NT2/D1 (cell line): ENCODE measurements at regions not wholly inside any gene's neighbourhood (a gene's known extent, or its start where the extent isn't known, plus 50 kb on each side); places are given as distances from the start of the nearest gene placed in this dataset.

Experiments used
- DNase-seq: peaks from one replicate; pipeline ENCODE4 v3.0.0-alpha.2; 2011; ENCODE audit warnings: low read depth, low spot score
- H3K27me3 ChIP-seq: 2 replicates; pipeline ENCODE4 v1.6.0; 2011; ENCODE audit warnings: mild to moderate bottlenecking; ENCODE audit not compliant: insufficient read length, insufficient read depth
- H3K36me3 ChIP-seq: 2 replicates; pipeline ENCODE4 v1.6.1; 2011; ENCODE audit warnings: mild to moderate bottlenecking, low read length, mixed read lengths; ENCODE audit not compliant: insufficient read depth, insufficient read length
- H3K4me1 ChIP-seq: 2 replicates; pipeline ENCODE4 v1.5.1; 2011; ENCODE audit not compliant: insufficient read depth, insufficient read length
- H3K4me3 ChIP-seq: 2 replicates; pipeline ENCODE4 v1.5.1; 2011; ENCODE audit warnings: low read depth; ENCODE audit not compliant: insufficient read length
- H3K9ac ChIP-seq: 2 replicates; pipeline ENCODE4 v1.6.0; 2011; ENCODE audit warnings: low read depth; ENCODE audit not compliant: insufficient read length
- H3K9me3 ChIP-seq: 2 replicates; pipeline ENCODE4 v1.5.1; 2011; ENCODE audit warnings: mild to moderate bottlenecking, low read length; ENCODE audit not compliant: insufficient read depth
- SUZ12 ChIP-seq: IDR thresholded peaks from 2 replicates; pipeline ENCODE4 v1.6.1; 2011; ENCODE audit not compliant: insufficient read length, insufficient read depth; ENCODE audit errors: extremely low read depth
- YY1 ChIP-seq: IDR thresholded peaks from 2 replicates; pipeline ENCODE4 v1.6.1; 2011; ENCODE audit not compliant: insufficient read length, insufficient read depth
- ZNF274 ChIP-seq: IDR thresholded peaks from 2 replicates; pipeline ENCODE4 v1.6.1; 2011; ENCODE audit warnings: mild to moderate bottlenecking, low read depth, low read length

DNA sequence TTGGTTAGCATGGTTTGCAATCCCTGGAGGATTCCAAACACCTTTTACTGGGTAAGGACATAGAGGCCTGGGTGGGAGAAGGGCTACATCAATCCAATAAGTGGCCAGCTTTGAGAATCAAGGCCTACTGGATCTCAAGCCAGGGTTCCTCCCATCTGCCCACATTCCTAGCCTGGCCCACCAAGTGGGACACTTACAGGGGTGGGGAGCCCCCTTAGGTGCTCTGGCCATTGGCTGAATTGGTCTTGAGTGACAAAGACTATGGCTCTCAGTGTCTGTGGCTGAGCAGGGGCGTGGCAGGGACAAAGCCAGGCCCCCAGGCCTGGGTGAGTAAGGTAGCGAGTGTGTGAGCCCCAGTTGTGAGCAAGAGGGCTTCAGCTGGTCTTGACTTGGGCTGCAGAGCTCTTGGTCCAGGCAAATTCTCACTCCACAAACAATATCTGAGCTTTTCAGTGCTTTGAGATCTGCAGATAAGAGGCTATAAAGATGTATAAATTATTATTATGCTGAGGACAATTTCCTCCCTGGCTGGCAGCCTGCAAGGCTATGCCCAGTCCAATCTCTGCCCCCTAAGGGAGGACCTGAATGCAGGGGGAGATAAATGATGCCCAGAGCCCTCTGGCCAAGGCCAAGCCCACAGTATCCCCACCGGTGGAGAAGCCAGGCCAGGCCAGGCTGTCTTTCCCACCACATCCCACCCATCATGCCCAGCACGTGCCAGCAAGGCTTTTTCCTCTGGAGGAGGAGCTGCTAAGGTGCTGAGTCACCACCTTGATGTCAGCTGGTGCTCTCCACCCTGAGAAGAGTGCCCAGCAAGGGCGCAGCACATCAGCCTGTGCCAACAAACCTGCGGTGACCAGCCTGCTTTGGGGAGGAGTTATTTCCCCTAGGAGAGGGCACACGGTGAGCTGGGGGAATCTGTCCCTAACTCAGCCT lies 80.7 kb upstream of the DUSP5 start:
- H3K36me3 ChIP-seq = no peaks in the 10 kb centered on the region
- H3K9ac ChIP-seq = no peak overlapping the region
- DNase-seq = no peak
- H3K27me3 ChIP-seq = no peaks in the 10 kb centered on the region
- H3K9me3 ChIP-seq = 0 out of 2 replicates have a peak, but pooled peaks cover 5% of the 10 kb centered on the region
- TF ChIP-seq SUZ12 (no peak), YY1 (no peak), ZNF274 (no peak)
- no peak overlapping the region for H3K4me3 ChIP-seq
- H3K4me1 ChIP-seq = peaks cover 9% of the 10 kb centered on the region

DNA sequence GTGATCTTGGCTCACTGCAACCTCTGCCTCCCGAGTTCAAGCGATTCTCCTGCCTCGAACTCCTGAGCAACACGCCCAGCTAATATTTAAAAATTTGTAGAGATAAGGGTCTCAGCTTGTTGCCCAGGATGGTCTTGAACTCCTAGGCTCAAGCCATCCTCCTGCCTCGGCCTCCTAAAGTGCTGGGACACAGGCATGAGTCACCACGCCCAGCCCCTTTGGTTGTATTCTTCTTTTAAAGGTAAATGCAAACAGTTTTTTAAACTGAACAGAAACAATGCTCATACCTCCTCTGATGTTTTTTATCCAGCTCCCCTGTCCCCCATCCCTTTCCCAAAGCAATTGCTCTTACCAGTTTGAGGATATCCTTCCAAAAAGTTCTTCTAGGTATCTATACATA lies 79.5 kb upstream of the DUSP5 start:
- H3K4me1 ChIP-seq = peaks cover 9% of the 10 kb centered on the region
- DNase-seq = no peak
- TF ChIP-seq YY1 = no peak
- no peak for TF ChIP-seq SUZ12
- no peak for TF ChIP-seq ZNF274

DNA sequence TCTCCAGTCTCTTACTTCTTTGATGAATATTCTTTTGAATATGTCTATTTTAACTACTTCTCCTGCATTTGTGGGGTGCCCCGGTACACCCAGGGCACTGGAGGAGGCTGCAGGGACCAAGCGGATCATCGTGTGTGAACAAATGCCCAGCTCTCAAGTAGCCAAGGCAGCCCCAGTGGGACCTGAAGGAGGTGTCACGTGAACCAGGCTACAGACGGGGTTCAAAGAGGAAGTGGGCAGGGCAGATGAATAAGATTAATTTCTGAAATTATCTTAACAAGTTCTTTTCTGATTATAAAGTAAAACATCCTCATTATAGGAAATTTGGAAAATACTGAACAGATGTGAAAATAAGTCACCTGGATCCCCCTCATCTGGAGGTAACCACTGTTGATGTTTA lies 78.4 kb upstream of the DUSP5 start:
- H3K4me3 ChIP-seq = no peak overlapping the region

More for the DNA sequence above, 79.5 kb upstream of the DUSP5 start:
- no peaks in the 10 kb centered on the region for H3K36me3 ChIP-seq
- H3K9ac ChIP-seq = no peak overlapping the region
- 0 out of 2 replicates have a peak, but pooled peaks cover 5% of the 10 kb centered on the region for H3K9me3 ChIP-seq
- no peak overlapping the region for H3K4me3 ChIP-seq
- H3K27me3 ChIP-seq = no peaks in the 10 kb centered on the region

DNA sequence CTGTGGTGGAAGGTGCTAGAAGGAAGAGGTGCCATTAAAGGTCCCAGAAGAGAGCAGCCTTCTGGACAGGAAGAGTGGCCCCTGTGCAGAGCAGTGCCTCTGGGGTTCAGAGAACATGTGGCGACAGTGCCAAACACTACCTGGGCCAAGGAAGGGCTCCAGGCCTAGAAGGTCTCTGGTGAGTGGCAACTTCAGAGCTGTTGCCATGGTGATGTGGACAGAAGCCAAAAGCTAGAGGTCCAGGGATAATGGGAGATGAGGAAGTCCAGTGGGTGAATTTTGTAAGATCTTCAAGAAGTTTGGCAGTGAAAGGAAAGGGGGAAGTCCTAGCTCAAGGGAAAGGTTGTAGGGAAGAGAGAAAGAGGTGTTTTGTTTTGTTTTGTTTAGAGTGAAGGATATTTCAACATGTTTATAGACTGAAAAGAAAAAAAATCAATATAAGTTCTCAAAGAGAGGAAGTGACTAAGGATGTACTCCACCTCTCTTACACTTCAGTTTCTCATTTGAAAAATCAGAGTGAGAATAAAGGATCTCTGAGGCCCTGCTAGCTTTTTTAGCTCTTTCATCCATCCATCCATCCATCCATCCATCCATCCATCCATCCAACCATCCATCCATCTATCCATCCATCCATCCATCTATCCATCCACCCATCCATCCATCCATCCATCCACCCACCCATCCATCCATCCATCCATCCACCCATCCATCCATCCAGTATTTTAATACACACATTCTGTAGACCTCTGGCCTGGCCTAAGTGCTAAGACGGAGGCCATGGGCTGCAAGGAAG lies 77.1 kb upstream of the DUSP5 start:
- no peaks in the 10 kb centered on the region for H3K36me3 ChIP-seq
- H3K9me3 ChIP-seq = 0 out of 2 replicates have a peak, but pooled peaks cover 5% of the 10 kb centered on the region
- no peak for TF ChIP-seq ZNF274
- TF ChIP-seq SUZ12 = no peak
- TF ChIP-seq YY1 = no peak
- H3K4me1 ChIP-seq = peaks cover 5% of the 10 kb centered on the region
- DNase-seq = no peak
- no peaks in the 10 kb centered on the region for H3K27me3 ChIP-seq
- H3K4me3 ChIP-seq = no peak overlapping the region
- no peak overlapping the region for H3K9ac ChIP-seq

More for the DNA sequence above, 78.4 kb upstream of the DUSP5 start:
- 0 out of 2 replicates have a peak, but pooled peaks cover 5% of the 10 kb centered on the region for H3K9me3 ChIP-seq
- H3K4me1 ChIP-seq = peaks cover 9% of the 10 kb centered on the region
- DNase-seq = no peak
- no peak for TF ChIP-seq SUZ12
- TF ChIP-seq YY1 = no peak
- TF ChIP-seq ZNF274 = no peak
- H3K9ac ChIP-seq = no peak overlapping the region
- H3K27me3 ChIP-seq = no peaks in the 10 kb centered on the region
- no peaks in the 10 kb centered on the region for H3K36me3 ChIP-seq

DNA sequence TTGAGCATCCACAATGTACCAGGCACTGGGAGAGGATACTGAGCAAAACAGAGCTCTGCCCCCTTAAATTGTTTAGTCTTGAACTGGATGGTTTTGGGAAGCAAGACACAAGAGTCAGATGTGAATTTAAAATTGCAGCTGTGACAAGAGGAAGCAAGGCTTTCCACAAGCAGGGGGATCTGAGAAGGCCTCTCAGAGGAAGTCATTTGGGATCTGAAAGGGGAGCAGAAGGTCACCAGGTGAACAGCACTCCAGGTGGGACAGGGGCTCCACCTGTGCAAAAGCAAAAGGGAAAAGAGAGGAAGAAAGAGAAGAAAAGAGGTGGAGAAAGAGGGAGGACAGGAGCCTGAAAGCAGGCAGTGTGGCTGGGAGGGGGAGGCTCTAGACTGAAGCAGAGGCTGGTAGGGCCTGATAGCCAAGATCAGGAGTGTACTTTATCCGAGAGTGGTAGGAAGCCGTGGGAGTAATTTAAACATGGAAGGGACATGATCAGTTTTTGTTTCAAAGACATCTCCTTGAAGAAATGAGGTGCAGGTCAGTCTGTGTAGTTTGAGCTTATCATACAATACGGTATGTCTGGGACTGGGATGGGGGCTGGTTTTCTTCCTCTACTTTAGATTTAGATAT lies 76.1 kb upstream of the DUSP5 start:
- no peak overlapping the region for H3K4me3 ChIP-seq
- no peak overlapping the region for H3K9ac ChIP-seq
- no peak for DNase-seq
- TF ChIP-seq YY1 (no peak), ZNF274 (no peak), SUZ12 (no peak)
- H3K36me3 ChIP-seq = no peaks in the 10 kb centered on the region
- 0 out of 2 replicates have a peak, but pooled peaks cover 5% of the 10 kb centered on the region for H3K9me3 ChIP-seq
- peaks cover 5% of the 10 kb centered on the region for H3K4me1 ChIP-seq
- H3K27me3 ChIP-seq = no peaks in the 10 kb centered on the region

DNA sequence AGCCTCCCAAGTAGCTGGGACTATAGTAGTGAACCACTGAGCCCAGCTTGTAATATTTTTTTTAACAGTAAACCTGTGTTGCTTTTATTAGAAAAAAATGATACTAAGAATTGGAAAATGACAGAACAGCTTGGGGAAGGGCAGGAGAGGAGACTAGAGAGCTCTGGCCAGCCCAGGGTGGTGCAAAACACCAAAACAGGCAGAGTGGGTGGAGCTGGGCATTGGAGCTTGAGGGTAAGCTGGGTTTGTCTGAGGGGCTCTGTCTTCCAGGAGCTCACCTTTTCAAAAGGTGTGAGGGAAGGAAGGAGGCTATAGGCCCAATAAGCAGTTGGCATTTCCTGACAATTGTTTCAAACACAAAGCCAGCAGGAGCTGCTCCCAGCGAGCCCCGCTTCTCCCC lies 75.2 kb upstream of the DUSP5 start:
- Histone ChIP-seq H3K9ac (no peak overlapping the region), H3K27me3 (no peaks in the 10 kb centered on the region), H3K4me3 (no peak overlapping the region), H3K4me1 (peaks cover 3% of the 10 kb centered on the region), H3K36me3 (no peaks in the 10 kb centered on the region), H3K9me3 (no peaks in the 10 kb centered on the region)
- DNase-seq = no peak
- TF ChIP-seq SUZ12 (no peak), YY1 (no peak), ZNF274 (no peak)

DNA sequence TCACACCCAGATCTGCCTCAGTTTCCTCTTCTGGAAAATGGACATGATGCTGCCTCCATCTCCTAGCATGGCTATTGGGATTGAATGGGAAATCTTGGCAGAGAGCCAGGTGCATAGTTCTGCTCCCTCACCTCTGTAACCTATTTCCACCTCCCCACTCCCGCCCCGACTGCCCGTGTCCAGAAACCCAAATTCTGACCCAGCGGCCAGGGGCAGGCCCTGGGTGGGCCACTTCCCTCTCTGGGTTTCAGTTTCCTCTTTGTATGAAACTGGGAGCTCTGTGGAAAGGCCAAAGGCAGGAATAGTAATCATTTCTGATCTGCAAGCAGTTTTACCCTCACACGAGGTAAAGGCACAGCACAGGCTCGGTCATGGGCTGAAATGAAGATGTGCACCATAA lies 74.1 kb upstream of the DUSP5 start:
- Histone ChIP-seq H3K9ac (no peak overlapping the region), H3K27me3 (no peaks in the 10 kb centered on the region), H3K36me3 (no peaks in the 10 kb centered on the region), H3K4me3 (no peak overlapping the region), H3K4me1 (peaks cover 3% of the 10 kb centered on the region), H3K9me3 (no peaks in the 10 kb centered on the region)
- DNase-seq = no peak
- TF ChIP-seq SUZ12 = no peak
- TF ChIP-seq ZNF274 = no peak
- TF ChIP-seq YY1 = no peak
